PC-3 (cell line): ENCODE measurements at regions not wholly inside any gene's neighbourhood (a gene's known extent, or its start where the extent isn't known, plus 50 kb on each side); places are given as distances from the start of the nearest gene placed in this dataset.
A peak's percentile ranks its signal among the peaks of the same experiment; 100 is the strongest.
"Not testable (repeated sequence)": the region's sequence is repeated elsewhere in the genome, so short reads cannot be mapped to it uniquely, and the experiment has no call there.

ENCODE experiments used
- ATAC-seq: fragments of 200-7000 bp; cut with Tn5 transposase; 2 replicates; pipeline ENCODE4 v1.9.1; 2020; ENCODE audit warnings: mild to moderate bottlenecking, moderate library complexity
- BruUV-seq: library from RNA; stranded (reverse); fragments of 400-500 nt; replicated peaks from 2 replicates; lab custom pipeline; 2021; lab: Mats Ljungman, UMichigan
- CTCF ChIA-PET: fragments of 300-600 bp; sonication (Branson Sonifier 250); formaldehyde crosslinking; loops from one replicate; lab custom pipeline; 2022; ENCODE audit warnings: antibody characterized with exemption; lab: Charles Lee
- POLR2A ChIA-PET: fragments of 300-600 bp; sonication (Branson Sonifier 250); formaldehyde crosslinking; loops from one replicate; lab custom pipeline; 2022; ENCODE audit warnings: antibody characterized with exemption; ENCODE audit not compliant: unreplicated experiment; lab: Charles Lee
- DNase-seq: peaks from one replicate; pipeline ENCODE4 v3.0.0-alpha.2; 2015
- H2AFZ ChIP-seq: fragments of 300-600 bp; sonication (generic); 2 replicates; pipeline ENCODE4 v1.6.0; 2016; ENCODE audit warnings: antibody characterized with exemption, low read length
- H3F3A ChIP-seq: fragments of 300-600 bp; sonication (generic); one replicate; pipeline ENCODE4 v1.6.0; 2017; ENCODE audit warnings: antibody characterized with exemption, low read length, control low read depth, mild to moderate bottlenecking; ENCODE audit not compliant: unreplicated experiment
- H3K27ac ChIP-seq: fragments of 300-600 bp; sonication (generic); 2 replicates; pipeline ENCODE4 v1.5.1; 2016; ENCODE audit warnings: mild to moderate bottlenecking, low read length
- H3K27me3 ChIP-seq: fragments of 300-600 bp; sonication (generic); 2 replicates; pipeline ENCODE4 v1.6.1; 2016; ENCODE audit warnings: low read length, mixed read lengths
- H3K36me3 ChIP-seq: fragments of 300-600 bp; sonication (generic); 2 replicates; pipeline ENCODE4 v1.6.1; 2016; ENCODE audit warnings: low read depth, mixed run types, low read length, mixed read lengths
- H3K4me1 ChIP-seq: fragments of 300-600 bp; sonication (generic); 2 replicates; pipeline ENCODE4 v1.5.1; 2016; ENCODE audit warnings: low read length; ENCODE audit not compliant: insufficient read depth
- H3K4me2 ChIP-seq: fragments of 300-600 bp; sonication (generic); 2 replicates; pipeline ENCODE4 v1.6.0; 2016; ENCODE audit warnings: low read length
- H3K4me3 ChIP-seq: fragments of 300-600 bp; sonication (generic); 2 replicates; pipeline ENCODE4 v1.5.1; 2016; ENCODE audit warnings: mild to moderate bottlenecking, low read length, mixed read lengths
- H3K79me2 ChIP-seq: fragments of 300-600 bp; sonication (generic); 2 replicates; pipeline ENCODE4 v1.6.1; 2017; ENCODE audit warnings: low read length, mixed read lengths
- H3K9ac ChIP-seq: fragments of 300-600 bp; sonication (generic); 2 replicates; pipeline ENCODE4 v1.6.0; 2016; ENCODE audit warnings: mild to moderate bottlenecking, low read length
- H3K9me2 ChIP-seq: fragments of 300-600 bp; sonication (generic); replicated peaks from 2 replicates; pipeline ENCODE4 v1.6.1; 2016; ENCODE audit warnings: mixed run types, low read length, mixed read lengths
- H3K9me3 ChIP-seq: fragments of 300-600 bp; sonication (generic); 2 replicates; pipeline ENCODE4 v1.6.1; 2016; ENCODE audit warnings: low read length, mixed read lengths
- H4K20me1 ChIP-seq: fragments of 300-600 bp; sonication (generic); 2 replicates; pipeline ENCODE4 v1.6.1; 2016; ENCODE audit warnings: low read length, mixed read lengths
- CTCF ChIP-seq: fragments of 300-600 bp; sonication (generic); conservative IDR thresholded peaks from 2 replicates; pipeline ENCODE4 v1.5.1; 2017; ENCODE audit warnings: antibody characterized with exemption, low read depth, mild to moderate bottlenecking, low read length
- EZH2 ChIP-seq: fragments of 300-600 bp; sonication (generic); IDR thresholded peaks from one replicate; pipeline ENCODE4 v1.6.1; 2017; ENCODE audit warnings: antibody characterized with exemption, mild to moderate bottlenecking, low read length; ENCODE audit not compliant: unreplicated experiment
- EZH2phosphoT487 ChIP-seq: fragments of 300-600 bp; sonication (generic); IDR thresholded peaks from 2 replicates; pipeline ENCODE4 v1.6.1; 2018; ENCODE audit warnings: mild to moderate bottlenecking, antibody characterized with exemption, low read length, borderline replicate concordance
- intact Hi-C: fragments of 100-400 bp; cut with micrococcal nuclease; formaldehyde crosslinking; loops from 2 replicates; pipeline ENCODE4 v1.9.0; 2023

GRCh38 chr2:61732787-61733186 is 121.1 kb downstream of the FAM161A start:
- no peaks in the 10 kb centered on the region for H3K9me3 ChIP-seq
- no peak for TF ChIP-seq EZH2phosphoT487
- TF ChIP-seq EZH2 = no peak
- TF ChIP-seq CTCF = no peak
- H3K4me2 ChIP-seq = no peak overlapping the region
- no peak overlapping the region for H3K4me3 ChIP-seq
- no peak overlapping the region for H3K9ac ChIP-seq
- no peaks in the 10 kb centered on the region for H3K9me2 ChIP-seq
- no peaks in the 10 kb centered on the region for H3K79me2 ChIP-seq
- POLR2A ChIA-PET = no interaction called here
- no peaks in the 10 kb centered on the region for H3K36me3 ChIP-seq
- H2AFZ ChIP-seq = no peak overlapping the region
- ATAC-seq = no peak
- CTCF ChIA-PET = no interaction called here
- no peaks in the 10 kb centered on the region for H4K20me1 ChIP-seq
- intact Hi-C loops = no loop called here
- DNase-seq = no peak
- H3K27ac ChIP-seq = no peak overlapping the region
- H3K4me1 ChIP-seq = no peaks in the 10 kb centered on the region
- no TSS peak for BruUV-seq
- H3K27me3 ChIP-seq = no peaks in the 10 kb centered on the region
- no peaks in the 10 kb centered on the region for H3F3A ChIP-seq

GRCh38 chr2:61727746-61728145 is 126.1 kb downstream of the FAM161A start:
- no peaks in the 10 kb centered on the region for H4K20me1 ChIP-seq
- no peaks in the 10 kb centered on the region for H3K79me2 ChIP-seq
- BruUV-seq = no TSS peak
- H3K4me3 ChIP-seq = no peak overlapping the region
- H3K27me3 ChIP-seq = no peaks in the 10 kb centered on the region
- H3K27ac ChIP-seq = no peak overlapping the region
- ChIA-PET CTCF (no interaction called here), POLR2A (no interaction called here)
- no peaks in the 10 kb centered on the region for H3F3A ChIP-seq
- TF ChIP-seq EZH2phosphoT487 (no peak), CTCF (no peak), EZH2 (no peak)
- no peaks in the 10 kb centered on the region for H3K9me2 ChIP-seq
- no peaks in the 10 kb centered on the region for H3K36me3 ChIP-seq
- no peaks in the 10 kb centered on the region for H3K4me1 ChIP-seq
- H3K9me3 ChIP-seq = 0 out of 2 replicates have a peak, but pooled peaks cover 4% of the 10 kb centered on the region
- ATAC-seq (no peak), DNase-seq (peak; percentile 8)
- H3K9ac ChIP-seq = no peak overlapping the region
- H2AFZ ChIP-seq = no peak overlapping the region
- intact Hi-C loops = no loop called here
- no peak overlapping the region for H3K4me2 ChIP-seq

GRCh38 chr2:61726456-61727209 is 127.2 kb downstream of the FAM161A start:
- Histone ChIP-seq H3K4me3 (no peak overlapping the region), H4K20me1 (no peaks in the 10 kb centered on the region), H3K27me3 (no peaks in the 10 kb centered on the region), H3K4me1 (no peaks in the 10 kb centered on the region), H2AFZ (no peak overlapping the region), H3K9me3 (0 out of 2 replicates have a peak, but pooled peaks cover 4% of the 10 kb centered on the region), H3K79me2 (no peaks in the 10 kb centered on the region), H3K27ac (no peak overlapping the region), H3K9ac (no peak overlapping the region), H3K36me3 (no peaks in the 10 kb centered on the region), H3K4me2 (no peak overlapping the region), H3K9me2 (no peaks in the 10 kb centered on the region), H3F3A (no peaks in the 10 kb centered on the region)
- no TSS peak for BruUV-seq
- no peak for TF ChIP-seq EZH2phosphoT487
- no peak for TF ChIP-seq CTCF
- TF ChIP-seq EZH2 = no peak
- DNase-seq (no peak), ATAC-seq (no peak)
- intact Hi-C loops = no loop called here
- ChIA-PET CTCF (no interaction called here), POLR2A (no interaction called here)

GRCh38 chr2:61723364-61723763 is 130.5 kb downstream of the FAM161A start:
- H3K9me3 ChIP-seq, intact Hi-C loops, DNase-seq, H3K27me3 ChIP-seq, H2AFZ ChIP-seq, H3K9ac ChIP-seq, H3K9me2 ChIP-seq, H3K4me3 ChIP-seq, H3K79me2 ChIP-seq, ATAC-seq, H3K4me2 ChIP-seq, POLR2A ChIA-PET, H3K36me3 ChIP-seq, H3F3A ChIP-seq, H3K27ac ChIP-seq, CTCF ChIA-PET, BruUV-seq, H4K20me1 ChIP-seq: not testable (repeated sequence)
- peaks cover 12% of the 10 kb centered on the region; the same call in 1 of the 2 replicates for H3K4me1 ChIP-seq
